ENCODE measurements at regions not wholly inside any gene's neighbourhood (a gene's known extent, or its start where the extent isn't known, plus 50 kb on each side); places are given as distances from the start of the nearest gene placed in this dataset.

DNA sequence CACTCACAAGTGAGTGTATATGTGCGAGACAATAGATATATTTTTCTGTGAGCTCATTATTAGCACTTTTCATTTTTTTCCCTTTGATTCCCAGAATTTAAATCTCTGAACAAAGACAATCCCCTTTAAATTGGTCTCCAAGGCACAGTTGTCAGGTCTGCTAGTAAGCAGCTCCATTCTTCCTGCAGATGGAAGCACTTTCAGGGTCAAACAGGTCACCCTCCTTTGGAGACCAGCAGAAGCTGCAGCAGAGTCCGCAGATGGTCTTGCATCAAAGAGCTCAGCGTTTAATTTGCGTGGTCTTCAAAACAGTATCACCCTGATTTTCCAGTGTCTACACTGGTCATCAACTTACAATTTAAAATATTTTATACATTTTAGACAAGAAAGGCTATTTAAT, 543.8 kb downstream of the ARL4A start:
- H3K27ac ChIP-seq (ENCODE audit: low read length) = no peak overlapping the region
- H2AFZ ChIP-seq (ENCODE audit: low read depth, low read length) = no peak overlapping the region
- H3K36me3 ChIP-seq (replicated peaks; ENCODE audit: low read depth, low read length) = no peaks in the 10 kb centered on the region
- H3K9ac ChIP-seq (ENCODE audit: low read length) = no peak overlapping the region
- no peak overlapping the region for H3K4me2 ChIP-seq (ENCODE audit: low read length)
- TF ChIP-seq, protein P1, sequence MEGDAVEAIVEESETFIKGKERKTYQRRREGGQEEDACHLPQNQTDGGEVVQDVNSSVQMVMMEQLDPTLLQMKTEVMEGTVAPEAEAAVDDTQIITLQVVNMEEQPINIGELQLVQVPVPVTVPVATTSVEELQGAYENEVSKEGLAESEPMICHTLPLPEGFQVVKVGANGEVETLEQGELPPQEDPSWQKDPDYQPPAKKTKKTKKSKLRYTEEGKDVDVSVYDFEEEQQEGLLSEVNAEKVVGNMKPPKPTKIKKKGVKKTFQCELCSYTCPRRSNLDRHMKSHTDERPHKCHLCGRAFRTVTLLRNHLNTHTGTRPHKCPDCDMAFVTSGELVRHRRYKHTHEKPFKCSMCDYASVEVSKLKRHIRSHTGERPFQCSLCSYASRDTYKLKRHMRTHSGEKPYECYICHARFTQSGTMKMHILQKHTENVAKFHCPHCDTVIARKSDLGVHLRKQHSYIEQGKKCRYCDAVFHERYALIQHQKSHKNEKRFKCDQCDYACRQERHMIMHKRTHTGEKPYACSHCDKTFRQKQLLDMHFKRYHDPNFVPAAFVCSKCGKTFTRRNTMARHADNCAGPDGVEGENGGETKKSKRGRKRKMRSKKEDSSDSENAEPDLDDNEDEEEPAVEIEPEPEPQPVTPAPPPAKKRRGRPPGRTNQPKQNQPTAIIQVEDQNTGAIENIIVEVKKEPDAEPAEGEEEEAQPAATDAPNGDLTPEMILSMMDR (IDR thresholded peaks at IDR 0.05; ENCODE audit: low read depth, low read length) = no peak
- no peak for TF ChIP-seq EZH2phosphoT487 (IDR thresholded peaks at IDR 0.05; ENCODE audit: low read depth)
- H3K27me3 ChIP-seq (ENCODE audit: low read depth, low read length) = no peaks in the 10 kb centered on the region
- H3K79me2 ChIP-seq (ENCODE audit: low read length) = no peaks in the 10 kb centered on the region
- no peak overlapping the region for H3K4me3 ChIP-seq (ENCODE audit: low read length)
- H3K9me3 ChIP-seq (ENCODE audit: insufficient read depth, low read length) = no peaks in the 10 kb centered on the region
- no peaks in the 10 kb centered on the region for H3K4me1 ChIP-seq (ENCODE audit: low read length)
- H4K20me1 ChIP-seq (ENCODE audit: insufficient read depth, low read length) = no peaks in the 10 kb centered on the region

DNA sequence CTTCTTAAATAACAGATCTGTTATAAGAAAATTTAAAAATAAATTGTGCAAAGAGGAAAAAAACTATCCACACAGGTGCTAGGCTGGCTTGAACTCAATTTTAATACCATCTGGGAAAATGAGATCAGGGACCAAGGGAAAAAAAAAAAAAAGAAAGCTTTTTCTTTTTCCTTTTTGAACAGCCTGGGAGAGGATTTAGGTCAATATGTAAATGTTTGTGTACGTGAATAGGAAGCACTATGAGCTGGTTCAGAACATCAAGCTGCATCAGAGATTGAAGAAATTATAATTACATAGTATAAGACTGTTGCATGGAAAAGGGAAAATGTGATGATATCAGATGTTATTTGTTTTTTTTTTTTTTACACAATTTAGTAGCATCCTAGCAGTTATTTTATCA, 548.0 kb downstream of the ARL4A start:
- Histone ChIP-seq H3K27me3 (ENCODE audit: low read depth, low read length) (no peaks in the 10 kb centered on the region), H4K20me1 (ENCODE audit: insufficient read depth, low read length) (no peaks in the 10 kb centered on the region), H3K4me1 (ENCODE audit: low read length) (no peaks in the 10 kb centered on the region), H3K4me3 (ENCODE audit: low read length) (no peak overlapping the region), H3K9ac (ENCODE audit: low read length) (no peak overlapping the region), H3K36me3 (replicated peaks; ENCODE audit: low read depth, low read length) (no peaks in the 10 kb centered on the region), H3K27ac (ENCODE audit: low read length) (no peak overlapping the region), H3K79me2 (ENCODE audit: low read length) (no peaks in the 10 kb centered on the region), H3K9me3 (ENCODE audit: insufficient read depth, low read length) (no peaks in the 10 kb centered on the region), H3K4me2 (ENCODE audit: low read length) (no peak overlapping the region), H2AFZ (ENCODE audit: low read depth, low read length) (no peak overlapping the region)
- TF ChIP-seq EZH2phosphoT487 (IDR thresholded peaks at IDR 0.05; ENCODE audit: low read depth) = no peak
- TF ChIP-seq, protein P1 (IDR thresholded peaks at IDR 0.05; ENCODE audit: low read depth, low read length) = no peak

DNA sequence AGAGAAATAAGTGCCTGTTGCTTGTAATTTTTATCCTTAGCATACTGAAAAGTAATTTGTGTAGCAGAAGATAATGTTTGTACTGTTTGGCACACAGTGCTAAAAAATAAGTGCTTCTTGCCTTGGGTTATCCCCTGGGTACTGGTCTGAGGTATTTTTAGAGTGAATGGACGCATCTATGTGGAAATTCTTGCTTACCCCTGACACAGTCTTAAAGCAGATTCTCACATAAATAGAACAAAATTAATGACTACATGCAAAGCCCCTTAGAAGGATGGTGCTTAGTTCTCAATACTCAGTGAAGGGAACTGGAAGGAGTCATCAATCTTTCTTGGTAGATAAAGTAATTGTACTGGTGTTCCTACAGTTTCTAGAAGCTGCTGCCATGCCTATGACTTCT, 548.6 kb downstream of the ARL4A start:
- Histone ChIP-seq H3K4me1 (ENCODE audit: low read length) (no peaks in the 10 kb centered on the region), H2AFZ (ENCODE audit: low read depth, low read length) (no peak overlapping the region), H4K20me1 (ENCODE audit: insufficient read depth, low read length) (no peaks in the 10 kb centered on the region), H3K27me3 (ENCODE audit: low read depth, low read length) (no peaks in the 10 kb centered on the region), H3K9ac (ENCODE audit: low read length) (no peak overlapping the region), H3K9me3 (ENCODE audit: insufficient read depth, low read length) (no peaks in the 10 kb centered on the region), H3K4me3 (ENCODE audit: low read length) (no peak overlapping the region), H3K36me3 (replicated peaks; ENCODE audit: low read depth, low read length) (no peaks in the 10 kb centered on the region), H3K27ac (ENCODE audit: low read length) (no peak overlapping the region), H3K79me2 (ENCODE audit: low read length) (no peaks in the 10 kb centered on the region), H3K4me2 (ENCODE audit: low read length) (no peak overlapping the region)
- TF ChIP-seq EZH2phosphoT487 (IDR thresholded peaks at IDR 0.05; ENCODE audit: low read depth) = no peak
- TF ChIP-seq, protein P1 (IDR thresholded peaks at IDR 0.05; ENCODE audit: low read depth, low read length) = no peak

DNA sequence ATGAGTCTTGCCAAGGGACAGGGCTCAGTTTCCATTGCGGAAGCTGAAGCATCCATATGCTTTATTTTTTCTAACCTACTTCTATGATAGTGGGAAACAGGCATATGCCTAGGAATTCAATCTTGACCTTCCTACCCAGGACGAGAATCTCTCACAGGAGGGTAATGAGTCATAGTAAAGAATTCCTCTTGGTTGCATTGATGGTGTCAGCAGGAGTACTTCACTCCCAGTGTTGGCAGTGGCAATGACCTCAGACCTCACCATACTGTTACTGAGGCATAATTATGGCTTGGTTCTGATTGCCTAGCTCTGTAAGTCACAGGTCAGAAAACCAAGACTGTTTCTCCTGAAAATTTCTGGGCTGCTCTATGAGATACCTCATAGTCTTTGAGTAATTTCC, 552.9 kb downstream of the ARL4A start:
- H3K4me1 ChIP-seq (ENCODE audit: low read length) = no peaks in the 10 kb centered on the region
- no peaks in the 10 kb centered on the region for H4K20me1 ChIP-seq (ENCODE audit: insufficient read depth, low read length)
- no peak overlapping the region for H2AFZ ChIP-seq (ENCODE audit: low read depth, low read length)
- no peak overlapping the region for H3K4me3 ChIP-seq (ENCODE audit: low read length)
- TF ChIP-seq, protein P1 (IDR thresholded peaks at IDR 0.05; ENCODE audit: low read depth, low read length) = no peak
- no peak for TF ChIP-seq EZH2phosphoT487 (IDR thresholded peaks at IDR 0.05; ENCODE audit: low read depth)
- no peak overlapping the region for H3K27ac ChIP-seq (ENCODE audit: low read length)
- H3K36me3 ChIP-seq (replicated peaks; ENCODE audit: low read depth, low read length) = no peaks in the 10 kb centered on the region
- no peaks in the 10 kb centered on the region for H3K9me3 ChIP-seq (ENCODE audit: insufficient read depth, low read length)
- no peaks in the 10 kb centered on the region for H3K79me2 ChIP-seq (ENCODE audit: low read length)
- H3K9ac ChIP-seq (ENCODE audit: low read length) = no peak overlapping the region
- no peaks in the 10 kb centered on the region for H3K27me3 ChIP-seq (ENCODE audit: low read depth, low read length)
- no peak overlapping the region for H3K4me2 ChIP-seq (ENCODE audit: low read length)

Measured in OCI-LY3 (cell line).